Inflammatory macrophage treated with lipopolysaccharide for 1 hour (primary cell): ENCODE measurements at regions not wholly inside any gene's neighbourhood (a gene's known extent, or its start where the extent isn't known, plus 50 kb on each side); places are given as distances from the start of the nearest gene placed in this dataset.
"Not testable (repeated sequence)": the region's sequence is repeated elsewhere in the genome, so short reads cannot be mapped to it uniquely, and the experiment has no call there.

Experiments
- DNase-seq, 2 donors: peaks; one replicate each; pipeline ENCODE4 v3.0.0-alpha.2; 2020 to 2022

DNA sequence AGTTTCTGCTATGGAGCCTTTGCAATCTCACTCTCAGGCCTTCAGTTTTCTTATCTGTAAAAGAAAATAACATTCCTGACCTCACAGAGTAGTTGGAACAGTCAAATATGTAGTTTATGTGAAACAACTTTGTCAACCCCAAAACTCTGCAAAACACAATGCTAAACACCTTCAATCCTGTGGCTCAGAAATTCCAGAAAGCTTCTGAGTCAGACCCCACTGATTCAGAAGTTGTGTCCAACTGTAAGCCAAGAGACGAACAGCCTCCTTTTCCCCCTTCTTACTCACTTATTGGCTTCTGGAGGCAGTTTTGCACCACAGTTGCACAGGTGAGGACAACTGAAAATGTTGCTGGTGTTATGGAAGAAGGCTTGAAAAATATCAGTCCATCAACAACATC, 52.9 kb downstream of the TMSB4Y start:
- DNase-seq: no peak

DNA sequence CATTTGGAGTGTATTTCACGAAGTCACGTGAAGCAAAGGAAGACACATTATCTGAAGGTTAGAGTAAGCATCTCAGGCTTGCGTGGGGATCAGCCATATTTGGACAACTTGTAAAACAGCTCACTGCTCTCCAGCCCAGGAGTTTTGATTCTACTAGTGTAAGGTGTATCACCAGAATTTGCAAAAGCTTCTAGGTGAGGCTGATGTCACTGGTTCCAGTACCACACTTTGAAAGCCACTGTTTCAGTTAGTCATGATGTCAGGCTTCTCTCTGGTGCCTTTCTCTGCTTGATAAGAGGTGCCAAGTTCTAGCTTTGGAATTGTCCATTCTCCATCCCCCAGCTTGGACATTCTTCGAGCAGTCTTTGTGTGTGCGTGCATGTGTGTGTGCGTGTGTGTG, 62.3 kb downstream of the TMSB4Y start:
- DNase-seq: no peak

DNA sequence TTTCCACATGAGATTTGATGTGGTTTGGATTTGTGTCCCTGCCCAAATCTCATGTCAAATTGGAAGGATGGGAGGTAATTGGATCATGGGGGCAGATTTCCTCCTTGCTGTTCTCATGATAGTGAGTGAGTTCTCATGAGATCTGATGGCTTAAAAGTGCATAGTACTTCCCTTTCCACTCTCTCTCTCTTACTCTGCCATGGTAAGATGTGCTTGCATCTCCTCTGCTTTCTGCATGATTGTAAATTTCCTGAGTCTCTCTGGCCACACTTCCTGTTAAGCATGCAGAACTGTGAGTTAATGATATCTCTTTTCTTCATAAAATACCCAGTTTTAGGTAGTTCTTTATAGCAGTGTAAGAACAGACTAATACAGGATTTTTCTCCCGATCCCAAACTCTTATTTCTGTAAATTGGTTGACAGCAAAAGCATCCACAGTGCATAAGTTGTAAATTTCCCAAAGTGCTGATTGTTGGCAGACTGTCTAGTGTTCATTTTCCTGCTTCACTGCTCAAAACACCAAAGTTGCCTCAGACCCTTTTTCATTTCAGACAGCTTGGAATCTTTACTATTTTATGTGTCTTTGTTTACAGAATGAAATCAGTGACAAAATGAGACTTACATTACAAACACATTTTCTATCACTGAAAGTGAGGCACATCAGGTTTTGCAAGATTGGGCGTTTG, 86.6 kb downstream of the TMSB4Y start:
- no peak for DNase-seq

DNA sequence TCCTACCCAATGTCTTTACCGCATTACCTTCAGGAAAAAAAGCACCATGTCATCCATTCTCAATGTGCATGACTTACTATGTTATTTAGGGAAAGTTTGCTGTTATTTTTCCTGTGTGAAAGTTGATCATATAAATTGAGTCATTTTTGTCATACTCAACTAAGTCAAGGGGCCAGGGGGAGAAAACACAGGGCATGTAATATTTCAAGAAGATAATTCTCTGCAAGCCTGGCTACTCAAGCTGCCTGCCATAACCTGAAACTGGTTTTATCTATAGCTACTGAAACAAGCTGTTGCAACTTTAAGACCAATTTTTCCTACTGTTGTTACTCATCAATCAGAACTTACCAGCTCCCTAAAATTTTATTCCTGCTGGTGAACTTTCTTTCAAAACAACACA, 91.4 kb downstream of the TMSB4Y start:
- no peak for DNase-seq

GRCh38 chrY:13802828-13803227, 99.1 kb downstream of the TMSB4Y start:
- DNase-seq: no peak

GRCh38 chrY:13803424-13803823, 99.7 kb downstream of the TMSB4Y start:
- DNase-seq: no peak

- DNase-seq: no peak
Observed at GRCh38 chrY:13804124-13805056, 100.7 kb downstream of the TMSB4Y start.

DNA sequence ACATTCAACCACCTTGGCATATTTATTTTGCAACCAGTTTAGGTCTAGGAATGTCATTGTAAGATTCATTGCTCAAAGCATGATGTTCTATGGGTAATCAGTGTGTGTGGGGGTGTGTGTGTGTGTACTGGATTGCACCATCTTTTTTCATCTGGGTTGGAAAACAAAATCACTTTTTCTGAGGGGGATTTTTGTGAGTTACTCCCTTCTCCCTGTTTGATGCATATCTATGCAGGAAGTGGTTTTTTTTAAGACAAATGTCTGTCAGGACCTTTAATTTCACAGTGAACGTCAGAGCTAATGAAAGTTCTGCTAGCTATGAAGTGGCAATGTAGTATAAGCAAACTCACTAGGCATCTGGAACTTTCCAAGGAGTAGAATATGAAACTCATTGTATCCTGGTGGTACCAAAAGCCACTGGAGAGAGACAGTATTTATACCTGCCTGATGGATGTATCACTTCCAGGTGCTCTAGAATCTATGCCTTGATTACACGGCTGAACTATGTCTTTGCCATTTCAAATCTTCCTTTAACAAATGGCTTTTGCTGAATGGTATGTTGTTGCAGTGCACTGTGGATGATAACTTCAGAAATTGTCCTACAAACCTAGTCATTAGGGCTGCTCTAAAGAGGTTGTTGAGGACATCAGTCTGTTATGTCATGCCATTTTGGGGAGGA, 101.5 kb downstream of the TMSB4Y start:
- DNase-seq: peak; percentile 21 to 62

DNA sequence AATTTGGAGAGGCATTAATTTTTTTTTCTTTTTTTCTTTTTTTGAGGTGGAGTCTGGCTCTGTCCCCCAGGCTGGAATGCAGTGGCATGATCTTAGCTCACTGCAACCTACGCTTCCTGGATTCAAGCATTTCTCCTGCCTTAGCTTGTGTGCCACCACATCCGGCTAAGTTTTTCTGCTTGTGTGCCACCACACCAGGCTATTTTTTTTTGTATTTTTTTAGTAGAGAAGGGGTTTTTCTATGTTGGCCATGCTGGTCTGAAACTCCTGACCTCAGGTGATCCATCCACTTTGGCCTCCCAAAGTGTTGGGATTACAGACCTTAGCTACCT, 102.0 kb downstream of the TMSB4Y start:
- DNase-seq: no peak

DNA sequence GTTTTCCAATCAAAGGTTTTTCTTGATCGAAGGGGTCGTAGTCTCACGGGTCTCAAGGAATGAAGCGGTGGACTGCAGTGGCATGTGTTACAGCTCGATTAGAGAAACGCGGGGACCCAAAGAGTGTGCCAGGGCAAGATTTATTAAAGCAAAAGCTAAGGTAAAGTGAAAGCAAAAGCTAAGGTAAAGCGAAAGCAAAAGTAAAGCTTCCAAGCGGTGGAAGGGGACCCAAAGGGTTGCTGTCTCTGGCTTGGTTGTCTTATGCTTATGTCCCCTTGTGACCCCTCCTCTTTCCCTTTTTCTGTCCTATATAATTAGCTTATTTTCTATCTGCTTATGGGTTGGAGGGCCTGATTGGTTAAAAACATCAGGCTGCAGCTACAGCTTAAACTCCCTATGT, 126.4 kb downstream of the TMSB4Y start:
- DNase-seq: no peak

- DNase-seq: no peak
Observed at GRCh38 chrY:13844411-13844810, 140.7 kb downstream of the TMSB4Y start.

DNA sequence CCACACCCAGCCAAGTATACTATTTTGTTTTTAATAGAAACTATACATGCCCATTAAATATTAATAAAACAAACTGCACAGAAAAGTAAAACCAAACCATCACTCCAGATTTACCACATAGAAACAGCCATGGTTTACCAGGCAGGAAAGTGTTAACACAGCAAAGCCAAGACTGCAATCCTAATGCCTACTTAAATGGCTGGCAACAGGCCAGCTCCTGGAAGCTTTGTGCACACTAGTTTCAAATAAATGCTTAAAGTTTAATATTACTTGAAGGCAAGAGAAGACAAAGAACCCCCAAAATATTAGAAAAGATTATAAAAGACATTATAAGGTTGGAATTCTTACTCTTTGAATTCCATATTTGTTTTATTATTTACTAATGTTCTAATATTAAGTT, 141.0 kb downstream of the VCY start:
- DNase-seq: no peak

GRCh38 chrY:13869611-13870010, 116.7 kb downstream of the VCY start:
- no peak for DNase-seq

GRCh38 chrY:13871426-13871825, 114.8 kb downstream of the VCY start:
- no peak for DNase-seq

- no peak for DNase-seq
Observed at GRCh38 chrY:13872696-13873095, 113.6 kb downstream of the VCY start.

DNA sequence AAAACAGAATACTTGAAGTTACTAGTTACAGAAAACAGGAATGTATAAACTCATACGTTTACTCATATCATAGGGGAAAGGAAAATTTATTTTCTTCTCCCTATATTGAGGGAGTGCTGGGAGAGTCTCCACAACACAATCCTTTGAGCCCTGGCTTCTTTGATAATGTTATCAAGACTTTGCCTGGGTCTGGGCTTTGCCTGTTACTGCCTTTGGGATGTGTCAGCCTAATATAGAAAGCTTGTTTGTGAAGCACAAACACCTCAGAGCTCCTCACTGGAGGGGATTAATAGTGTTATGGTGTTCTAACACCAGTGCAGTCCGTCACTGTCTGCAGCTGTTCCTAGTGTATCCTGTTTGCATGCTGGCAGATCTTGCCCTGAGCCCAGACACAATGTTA, 107.8 kb downstream of the VCY start:
- DNase-seq: no peak

DNA sequence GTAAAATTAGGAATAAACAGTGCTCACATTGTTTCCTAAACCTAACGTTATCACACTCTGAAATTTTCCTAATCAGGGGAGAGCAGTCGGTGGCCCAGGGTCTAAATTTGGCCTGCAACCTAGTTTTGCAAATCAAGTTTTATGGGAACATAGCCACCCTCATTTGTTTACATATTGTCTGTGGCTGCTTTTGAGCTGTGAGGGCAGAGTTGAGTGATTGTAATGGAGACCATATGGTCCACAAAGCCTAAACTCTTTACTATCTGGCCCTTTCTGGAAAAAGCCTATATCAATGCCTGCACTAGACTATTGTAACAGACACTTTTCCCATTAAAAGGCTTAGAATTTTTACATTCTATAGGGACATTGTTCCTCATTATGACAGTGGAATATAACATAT, 105.2 kb downstream of the VCY start:
- no peak for DNase-seq

GRCh38 chrY:13882829-13883228, 103.4 kb downstream of the VCY start:
- DNase-seq: no peak

DNA sequence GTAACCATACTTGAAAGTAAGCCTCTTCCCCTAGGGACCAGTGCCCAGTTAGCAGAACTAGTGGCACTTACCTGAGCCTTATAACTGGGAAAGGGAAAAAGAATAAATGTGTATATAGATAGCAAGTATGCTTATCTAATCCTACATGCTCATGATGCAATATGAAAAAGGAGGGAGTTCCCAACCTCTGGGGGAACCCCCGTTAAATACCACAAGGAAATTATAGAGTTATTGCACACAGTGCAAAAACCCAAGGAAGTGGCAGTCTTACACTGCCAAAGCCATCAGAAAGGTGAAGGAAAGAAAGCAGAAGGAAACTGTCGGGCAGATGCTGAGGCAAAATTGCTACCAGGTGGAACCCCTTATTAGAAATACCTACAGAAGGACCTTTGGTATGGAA, 92.2 kb downstream of the VCY start:
- peak; percentile 23 to 30 for DNase-seq

DNA sequence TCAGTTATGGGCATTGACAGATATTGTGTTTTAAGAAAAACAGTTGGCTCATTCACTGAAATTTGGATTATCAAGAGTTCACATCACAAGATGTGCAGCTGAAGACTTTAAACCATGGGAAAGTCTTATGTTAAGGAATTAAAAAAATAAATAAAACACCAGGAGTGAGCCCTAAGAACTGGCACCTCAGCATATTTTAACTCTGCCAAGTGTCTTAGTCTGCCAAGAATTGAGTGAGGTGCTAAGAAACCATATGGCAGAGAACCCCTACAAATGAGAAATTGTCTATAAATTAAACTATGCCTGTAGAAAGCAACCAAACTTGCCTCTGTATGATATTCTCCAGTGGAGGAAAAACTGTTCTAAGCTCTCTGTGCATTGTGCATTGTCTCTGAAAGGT, 78.5 kb downstream of the VCY start:
- DNase-seq: no peak

GRCh38 chrY:13930436-13930835, 55.8 kb downstream of the VCY start:
- not testable (repeated sequence) for DNase-seq
